ENCODE measurements at regions not wholly inside any gene's neighbourhood (a gene's known extent, or its start where the extent isn't known, plus 50 kb on each side); places are given as distances from the start of the nearest gene placed in this dataset.

DNA sequence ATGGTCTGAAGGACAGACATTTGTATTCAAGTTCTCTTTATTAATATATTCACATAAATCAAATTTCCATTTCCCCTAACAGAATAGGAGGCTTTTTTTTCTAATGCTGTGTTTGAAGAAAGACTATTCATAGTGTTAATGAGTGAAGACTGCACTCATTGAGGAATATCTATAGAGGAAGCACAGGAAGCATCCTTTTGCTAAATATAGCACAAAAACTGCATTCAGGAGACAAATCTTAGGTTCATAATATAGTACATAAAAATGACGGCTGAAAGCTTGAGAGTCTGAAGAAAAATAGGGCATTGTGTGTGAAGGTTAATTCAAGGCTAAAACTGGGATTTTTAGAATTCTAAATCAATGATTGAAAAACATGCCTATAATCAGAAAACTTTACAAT lies 50.4 kb upstream of the ANKRD50 start:
- TF ChIP-seq, protein P1, sequence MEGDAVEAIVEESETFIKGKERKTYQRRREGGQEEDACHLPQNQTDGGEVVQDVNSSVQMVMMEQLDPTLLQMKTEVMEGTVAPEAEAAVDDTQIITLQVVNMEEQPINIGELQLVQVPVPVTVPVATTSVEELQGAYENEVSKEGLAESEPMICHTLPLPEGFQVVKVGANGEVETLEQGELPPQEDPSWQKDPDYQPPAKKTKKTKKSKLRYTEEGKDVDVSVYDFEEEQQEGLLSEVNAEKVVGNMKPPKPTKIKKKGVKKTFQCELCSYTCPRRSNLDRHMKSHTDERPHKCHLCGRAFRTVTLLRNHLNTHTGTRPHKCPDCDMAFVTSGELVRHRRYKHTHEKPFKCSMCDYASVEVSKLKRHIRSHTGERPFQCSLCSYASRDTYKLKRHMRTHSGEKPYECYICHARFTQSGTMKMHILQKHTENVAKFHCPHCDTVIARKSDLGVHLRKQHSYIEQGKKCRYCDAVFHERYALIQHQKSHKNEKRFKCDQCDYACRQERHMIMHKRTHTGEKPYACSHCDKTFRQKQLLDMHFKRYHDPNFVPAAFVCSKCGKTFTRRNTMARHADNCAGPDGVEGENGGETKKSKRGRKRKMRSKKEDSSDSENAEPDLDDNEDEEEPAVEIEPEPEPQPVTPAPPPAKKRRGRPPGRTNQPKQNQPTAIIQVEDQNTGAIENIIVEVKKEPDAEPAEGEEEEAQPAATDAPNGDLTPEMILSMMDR (conservative IDR thresholded peaks at IDR 0.05): no peak
- no peak for TF ChIP-seq EZH2 (IDR thresholded peaks at IDR 0.05; ENCODE audit: low read depth)
